ENCODE measurements at regions not wholly inside any gene's neighbourhood (a gene's known extent, or its start where the extent isn't known, plus 50 kb on each side); places are given as distances from the start of the nearest gene placed in this dataset.

DNA sequence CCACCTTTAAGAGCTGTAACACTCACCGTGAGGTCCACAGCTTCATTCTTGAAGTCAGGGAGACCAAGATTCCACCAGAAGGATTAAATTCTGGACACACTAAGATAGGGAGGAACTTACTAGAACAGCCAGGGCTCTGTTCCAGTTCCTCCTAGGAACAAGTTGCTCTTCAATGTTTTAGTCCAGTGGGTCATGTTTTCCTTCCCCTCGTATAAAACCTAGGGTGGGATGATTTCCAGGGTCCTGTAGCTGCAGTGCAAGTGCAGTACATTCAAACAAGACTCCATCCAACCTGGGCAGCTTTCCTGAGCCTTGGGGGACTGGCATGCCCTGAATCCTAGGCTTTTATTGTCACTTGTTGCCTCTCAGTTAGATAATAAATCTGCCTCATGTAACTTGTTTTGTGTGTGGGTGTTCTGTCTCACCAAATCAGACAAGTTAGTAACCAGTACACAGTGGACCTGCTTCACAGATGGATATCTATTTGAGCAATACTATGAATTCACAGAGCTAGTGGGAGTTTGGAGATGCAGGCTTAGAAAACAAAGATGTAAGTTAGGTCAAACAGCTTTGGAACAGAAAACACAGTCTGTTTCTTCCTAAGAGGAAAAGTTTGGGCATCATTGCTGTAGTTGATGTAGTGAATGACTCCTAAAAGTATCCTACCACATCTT, 405.6 kb downstream of the GABRG2 start:
- H3K4me1 Mint-ChIP-seq (ENCODE audit: low read depth in 2 of 2) = no peaks in the 10 kb centered on the region
- no peak for ATAC-seq (replicated peaks)
- no peak overlapping the region for H3K4me3 Mint-ChIP-seq
- no peak overlapping the region for H3K27ac Mint-ChIP-seq
- H3K36me3 Mint-ChIP-seq (ENCODE audit: insufficient read depth) = no peaks in the 10 kb centered on the region
- peaks cover 8 to 12% of the 10 kb centered on the region in 2 donors for H3K9me3 Mint-ChIP-seq
- no peaks in the 10 kb centered on the region for H3K27me3 Mint-ChIP-seq
- no peak for DNase-seq

DNA sequence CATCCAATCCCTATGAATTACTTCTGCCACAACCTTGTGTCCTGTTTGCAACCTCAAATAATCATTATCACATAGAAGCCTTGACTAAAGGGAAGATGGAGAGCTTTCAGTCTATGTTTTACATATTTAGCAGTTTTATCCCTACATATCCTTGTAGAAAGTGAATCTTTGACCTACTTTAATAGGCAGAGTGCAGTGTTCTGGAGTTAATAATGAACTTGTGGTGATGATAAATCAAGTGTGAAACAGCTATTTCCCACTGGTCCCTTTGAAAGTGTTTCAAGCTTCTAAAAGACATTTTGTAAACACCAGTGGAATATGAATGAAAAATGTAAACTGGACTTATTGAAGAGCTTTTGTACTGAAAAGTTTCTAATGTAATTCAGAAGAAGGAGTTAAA, 406.7 kb downstream of the GABRG2 start:
- DNase-seq (no peak), ATAC-seq (replicated peaks) (no peak)
- Mint-ChIP-seq H3K27me3 (no peaks in the 10 kb centered on the region), H3K27ac (no peak overlapping the region), H3K36me3 (ENCODE audit: insufficient read depth) (no peaks in the 10 kb centered on the region), H3K4me3 (no peak overlapping the region), H3K4me1 (ENCODE audit: low read depth in 2 of 2) (no peaks in the 10 kb centered on the region), H3K9me3 (peaks cover 4 to 12% of the 10 kb centered on the region in 2 donors)

DNA sequence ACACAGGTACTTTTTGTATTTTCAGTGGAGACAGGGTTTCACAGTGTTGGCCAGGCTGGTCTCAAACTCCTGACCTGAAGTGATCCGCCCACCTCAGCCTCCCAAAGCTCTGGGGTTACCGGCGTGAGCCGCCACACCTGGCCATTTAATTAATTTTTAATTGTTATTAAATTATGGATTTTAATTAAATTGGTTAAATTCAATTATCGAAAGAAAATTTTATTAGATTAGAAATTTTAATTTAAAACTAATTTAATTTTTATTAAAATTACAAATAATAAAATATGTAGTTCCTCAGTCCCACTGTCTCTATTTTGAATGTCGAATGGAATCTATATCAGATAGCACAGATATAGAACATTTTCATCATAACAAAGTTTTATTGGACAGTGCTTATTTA, 416.5 kb downstream of the GABRG2 start:
- no peaks in the 10 kb centered on the region for H3K36me3 Mint-ChIP-seq (ENCODE audit: insufficient read depth)
- ATAC-seq (replicated peaks) (no peak), DNase-seq (no peak)
- H3K4me3 Mint-ChIP-seq = no peak overlapping the region
- peaks cover 2 to 15% of the 10 kb centered on the region in 2 donors for H3K9me3 Mint-ChIP-seq
- no peak overlapping the region for H3K27ac Mint-ChIP-seq
- no peaks in the 10 kb centered on the region for H3K27me3 Mint-ChIP-seq
- H3K4me1 Mint-ChIP-seq (ENCODE audit: low read depth in 2 of 2) = no peaks in the 10 kb centered on the region

DNA sequence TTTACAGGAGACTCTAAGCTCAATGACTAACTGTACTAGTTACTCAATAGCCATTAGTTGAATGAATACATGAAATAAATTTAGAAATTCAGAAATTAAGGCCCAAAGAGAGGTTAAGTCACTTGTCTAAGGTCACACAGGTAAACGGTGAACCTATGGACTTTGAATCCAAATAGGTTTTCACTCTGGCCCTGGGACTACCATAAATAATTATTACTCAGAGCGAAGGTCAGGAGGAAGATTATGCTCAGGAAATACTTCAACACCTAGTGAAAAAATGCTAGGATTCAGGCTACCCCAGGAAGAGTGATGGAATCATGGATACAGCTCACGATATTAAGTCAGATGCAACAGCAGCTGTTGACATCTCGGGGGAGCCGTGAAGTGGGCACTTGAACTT, 417.4 kb downstream of the GABRG2 start:
- H3K4me1 Mint-ChIP-seq (ENCODE audit: low read depth in 2 of 2) = no peaks in the 10 kb centered on the region
- H3K36me3 Mint-ChIP-seq (ENCODE audit: insufficient read depth) = no peaks in the 10 kb centered on the region
- H3K4me3 Mint-ChIP-seq = no peak overlapping the region
- DNase-seq (no peak), ATAC-seq (replicated peaks) (no peak)
- H3K27ac Mint-ChIP-seq = no peak overlapping the region
- H3K27me3 Mint-ChIP-seq = no peaks in the 10 kb centered on the region
- H3K9me3 Mint-ChIP-seq = peaks cover 2 to 15% of the 10 kb centered on the region in 2 donors

DNA sequence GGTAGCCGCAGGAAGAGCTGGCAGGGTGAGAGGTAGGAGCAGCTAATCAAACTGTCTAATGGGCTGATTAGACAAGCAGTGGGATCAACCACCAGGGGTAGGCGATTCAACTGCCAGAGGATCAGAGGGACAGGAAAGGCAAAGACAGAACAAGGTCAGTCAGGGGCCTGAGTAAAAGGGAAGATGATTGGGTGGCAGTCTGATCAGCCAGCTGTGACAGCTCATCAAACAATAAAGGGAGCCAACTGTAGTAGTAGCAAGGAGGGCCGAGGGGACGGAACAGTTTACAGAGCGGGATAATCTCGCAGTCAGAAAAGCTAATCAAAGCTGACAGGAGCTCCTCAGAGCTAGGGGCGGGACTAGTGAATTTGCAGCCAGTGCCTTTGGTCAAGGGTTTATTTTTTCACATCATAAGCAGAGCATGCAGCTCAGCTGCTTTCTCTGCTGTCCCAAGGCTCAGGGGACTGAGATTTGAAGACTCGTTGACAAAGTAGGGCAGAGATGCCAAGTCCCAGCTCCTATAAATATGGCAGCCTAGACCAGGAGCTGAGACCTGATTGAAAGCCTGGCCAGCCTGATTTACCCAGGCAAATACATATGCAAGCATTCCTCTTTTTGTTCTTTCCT, 418.2 kb downstream of the GABRG2 start:
- no peak overlapping the region for H3K27ac Mint-ChIP-seq
- no peaks in the 10 kb centered on the region for H3K36me3 Mint-ChIP-seq (ENCODE audit: insufficient read depth)
- ATAC-seq (replicated peaks) = no peak
- no peak overlapping the region for H3K4me3 Mint-ChIP-seq
- no peak for DNase-seq
- peaks cover 2 to 15% of the 10 kb centered on the region in 2 donors for H3K9me3 Mint-ChIP-seq
- H3K27me3 Mint-ChIP-seq = no peaks in the 10 kb centered on the region
- H3K4me1 Mint-ChIP-seq (ENCODE audit: low read depth in 2 of 2) = no peaks in the 10 kb centered on the region

DNA sequence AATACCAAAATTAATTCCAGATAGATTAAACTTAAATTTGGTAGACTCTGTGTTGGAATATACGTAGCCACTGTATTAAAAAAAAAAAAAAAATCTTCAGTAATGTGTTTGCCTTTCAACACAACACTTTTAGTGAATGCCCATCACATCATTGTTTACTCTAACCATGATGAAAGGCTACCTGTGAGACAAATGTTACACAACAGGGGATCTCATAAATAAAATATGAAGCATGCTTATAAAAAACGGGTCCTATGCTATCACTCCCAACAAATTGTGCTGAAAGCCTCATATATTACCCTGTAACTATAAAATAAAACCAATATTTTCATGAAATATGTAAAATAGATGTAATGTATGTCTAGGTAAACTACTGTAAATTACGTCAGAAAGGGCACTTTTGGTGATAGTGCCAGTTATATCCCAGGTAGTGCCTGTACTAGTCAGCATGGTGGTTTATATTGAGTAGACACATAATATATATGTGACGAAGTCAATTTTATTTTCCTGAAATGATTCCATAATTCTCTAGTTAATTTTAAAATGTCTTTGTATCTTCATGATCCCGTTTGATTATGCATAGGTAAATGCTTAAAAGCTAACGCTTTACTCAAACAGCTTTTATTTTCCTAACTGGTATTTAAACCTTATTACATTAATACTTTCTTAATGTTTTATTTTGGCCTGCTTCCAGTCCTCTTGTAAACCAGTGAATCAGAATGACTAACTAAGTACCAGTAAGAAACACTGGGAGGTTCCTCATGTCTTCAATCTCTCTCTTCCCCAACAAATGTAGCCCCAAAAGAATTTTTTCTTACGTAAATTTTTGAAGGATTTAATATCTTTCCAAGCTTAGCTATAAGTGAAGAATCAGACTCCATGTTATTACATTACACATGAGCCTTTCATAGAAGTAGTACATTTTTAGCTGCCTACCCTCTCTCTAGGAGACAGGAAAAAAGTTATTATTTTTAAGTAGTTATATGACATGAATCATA, 420.3 kb downstream of the GABRG2 start:
- no peaks in the 10 kb centered on the region for H3K36me3 Mint-ChIP-seq (ENCODE audit: insufficient read depth)
- ATAC-seq (replicated peaks) = no peak
- no peak overlapping the region for H3K27ac Mint-ChIP-seq
- H3K27me3 Mint-ChIP-seq = no peaks in the 10 kb centered on the region
- H3K9me3 Mint-ChIP-seq = peaks cover 2 to 21% of the 10 kb centered on the region in 2 donors
- H3K4me3 Mint-ChIP-seq = no peak overlapping the region
- H3K4me1 Mint-ChIP-seq (ENCODE audit: low read depth in 2 of 2) = no peaks in the 10 kb centered on the region
- DNase-seq = no peak

DNA sequence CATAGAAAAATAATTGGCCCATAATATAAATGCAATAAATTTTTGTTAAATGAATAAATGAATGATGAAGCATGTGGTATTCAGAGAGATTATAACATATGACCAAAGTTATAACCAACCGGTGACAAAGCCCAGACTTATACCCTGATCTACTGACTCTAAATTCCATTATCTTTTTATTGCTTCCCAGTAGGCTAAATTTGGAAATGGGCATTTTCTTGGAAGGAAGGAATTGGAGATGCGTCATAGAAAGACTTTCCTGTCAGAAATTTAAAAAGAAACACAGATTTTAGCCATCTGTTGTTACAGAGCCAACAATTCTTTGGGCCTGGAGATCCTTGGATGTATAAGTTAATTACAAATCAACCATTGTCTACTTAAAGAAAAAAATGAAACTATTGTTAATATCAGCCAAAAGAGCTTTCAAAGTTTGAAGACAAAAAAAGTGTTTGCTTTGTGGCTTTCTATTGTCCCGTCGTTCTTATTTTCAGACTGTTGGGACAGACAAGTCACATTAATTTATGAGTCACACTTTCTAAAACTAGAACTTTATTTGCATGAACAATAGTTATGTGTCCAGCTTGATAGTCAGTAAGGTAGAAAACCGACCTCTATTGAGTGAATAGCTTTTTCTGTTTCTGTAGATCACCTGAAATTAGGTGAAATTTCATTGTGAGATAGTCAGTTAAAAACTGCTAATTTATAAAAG, 428.7 kb downstream of the GABRG2 start:
- ATAC-seq (replicated peaks) (no peak), DNase-seq (no peak)
- Mint-ChIP-seq H3K9me3 (peaks cover 1 to 8% of the 10 kb centered on the region in 2 donors), H3K36me3 (ENCODE audit: insufficient read depth) (no peaks in the 10 kb centered on the region), H3K27ac (no peak overlapping the region), H3K4me3 (no peak overlapping the region), H3K4me1 (ENCODE audit: low read depth in 2 of 2) (no peaks in the 10 kb centered on the region), H3K27me3 (no peaks in the 10 kb centered on the region)

DNA sequence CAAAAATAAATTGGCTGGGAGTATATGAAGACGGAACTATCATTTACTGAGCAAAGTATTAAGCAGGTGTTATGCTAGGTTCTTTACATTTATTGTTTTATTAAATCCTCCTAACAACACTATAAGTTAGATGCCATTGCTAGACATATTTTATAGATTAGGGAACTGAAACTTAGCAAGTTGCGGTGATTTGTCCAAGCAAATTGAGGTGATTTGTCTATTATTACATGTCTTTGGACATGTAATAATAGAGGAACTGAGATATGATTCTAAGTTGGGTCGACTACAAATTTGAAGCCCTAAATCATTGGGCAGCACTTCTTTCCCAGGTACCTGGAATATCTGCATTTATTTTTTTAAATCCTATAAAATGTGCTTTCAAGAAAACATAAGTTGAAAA, 429.9 kb downstream of the GABRG2 start:
- no peaks in the 10 kb centered on the region for H3K36me3 Mint-ChIP-seq (ENCODE audit: insufficient read depth)
- no peak for ATAC-seq (replicated peaks)
- no peak overlapping the region for H3K27ac Mint-ChIP-seq
- no peak for DNase-seq
- H3K27me3 Mint-ChIP-seq = no peaks in the 10 kb centered on the region
- H3K9me3 Mint-ChIP-seq = peaks cover 1 to 6% of the 10 kb centered on the region in 2 donors
- H3K4me1 Mint-ChIP-seq (ENCODE audit: low read depth in 2 of 2) = no peaks in the 10 kb centered on the region
- no peak overlapping the region for H3K4me3 Mint-ChIP-seq

DNA sequence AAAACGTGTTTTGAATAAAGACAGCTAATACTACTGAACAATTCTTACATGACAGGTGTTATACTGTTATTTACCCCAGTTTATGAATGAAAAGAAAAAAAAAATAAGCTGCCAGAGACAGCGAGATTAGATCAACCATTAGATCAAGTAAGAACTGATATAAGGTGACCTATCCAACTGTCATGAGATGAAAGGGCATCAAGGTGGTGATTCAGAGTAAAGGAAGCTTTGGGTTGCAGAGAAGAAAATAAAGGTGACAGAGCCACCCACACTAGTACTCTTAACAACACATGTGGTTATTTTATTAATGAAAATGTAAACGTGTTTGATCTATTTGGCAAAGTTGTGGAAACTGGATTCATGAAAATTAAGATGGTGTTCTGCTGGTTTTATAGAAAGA, 435.2 kb downstream of the GABRG2 start:
- no peak overlapping the region for H3K27ac Mint-ChIP-seq
- DNase-seq (no peak), ATAC-seq (replicated peaks) (no peak)
- H3K4me3 Mint-ChIP-seq = no peak overlapping the region
- no peaks in the 10 kb centered on the region for H3K4me1 Mint-ChIP-seq (ENCODE audit: low read depth in 2 of 2)
- H3K27me3 Mint-ChIP-seq = no peaks in the 10 kb centered on the region
- H3K36me3 Mint-ChIP-seq (ENCODE audit: insufficient read depth) = no peaks in the 10 kb centered on the region
- H3K9me3 Mint-ChIP-seq = peaks cover 0 to 5% of the 10 kb centered on the region in 2 donors

DNA sequence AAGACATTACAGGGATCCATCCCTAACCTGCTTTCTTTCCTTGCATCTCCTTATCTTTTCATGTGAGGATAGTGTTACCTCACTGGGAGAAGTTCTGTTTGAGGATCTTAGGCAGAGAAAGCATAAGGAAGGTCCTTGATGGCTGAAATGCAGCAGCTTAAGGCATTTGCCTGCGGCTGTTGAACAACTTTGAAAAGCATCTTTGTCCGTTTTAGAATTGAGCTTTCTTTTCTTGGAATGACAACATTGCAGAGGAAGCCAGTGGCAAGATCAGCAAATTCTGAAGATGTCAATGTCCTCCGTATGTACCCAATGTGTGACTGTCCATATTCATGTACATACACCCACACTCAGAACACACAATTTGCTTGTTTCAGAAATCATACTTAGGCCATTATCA, 436.2 kb downstream of the GABRG2 start:
- Mint-ChIP-seq H3K27me3 (no peaks in the 10 kb centered on the region), H3K9me3 (peaks cover 0 to 3% of the 10 kb centered on the region in 2 donors), H3K4me3 (no peak overlapping the region), H3K27ac (no peak overlapping the region), H3K4me1 (ENCODE audit: low read depth in 2 of 2) (no peaks in the 10 kb centered on the region), H3K36me3 (ENCODE audit: insufficient read depth) (no peaks in the 10 kb centered on the region)
- ATAC-seq (replicated peaks) (no peak), DNase-seq (no peak)

DNA sequence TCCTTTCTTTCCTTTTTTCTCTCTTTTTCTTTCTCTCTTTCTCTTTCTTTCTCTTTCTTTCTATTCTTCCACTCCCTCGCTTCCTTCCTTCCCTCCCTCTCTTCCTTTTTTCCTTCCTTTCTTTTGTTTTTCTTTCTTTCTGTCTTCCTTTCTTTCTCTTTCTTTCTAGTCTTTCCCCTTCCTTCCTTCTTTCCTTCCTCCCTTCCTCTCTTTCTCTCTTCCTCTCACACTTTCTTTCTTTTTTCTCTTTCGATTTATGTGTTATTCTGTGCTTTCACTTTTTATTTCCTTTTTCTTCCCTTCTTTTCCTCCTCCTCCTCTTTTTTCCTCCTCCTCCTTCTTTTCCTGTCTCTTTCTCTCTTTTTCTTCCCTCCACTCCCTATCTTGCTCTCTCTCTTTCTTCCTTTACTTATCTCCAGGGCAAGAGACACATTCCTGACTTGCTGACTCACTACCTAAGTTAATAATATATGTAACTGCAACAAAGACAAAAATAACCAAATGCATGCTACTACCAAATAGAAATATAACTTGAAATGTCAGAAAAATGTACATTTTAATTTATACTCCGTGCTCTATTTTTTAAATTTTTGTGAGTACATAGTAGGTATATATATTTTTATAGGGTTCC, 445.5 kb downstream of the GABRG2 start:
- peaks cover 8 to 16% of the 10 kb centered on the region in 2 donors for H3K9me3 Mint-ChIP-seq
- DNase-seq (no peak), ATAC-seq (replicated peaks) (no peak)
- no peaks in the 10 kb centered on the region for H3K36me3 Mint-ChIP-seq (ENCODE audit: insufficient read depth)
- H3K4me3 Mint-ChIP-seq = no peak overlapping the region
- no peaks in the 10 kb centered on the region for H3K4me1 Mint-ChIP-seq (ENCODE audit: low read depth in 2 of 2)
- no peaks in the 10 kb centered on the region for H3K27me3 Mint-ChIP-seq
- H3K27ac Mint-ChIP-seq = no peak overlapping the region

DNA sequence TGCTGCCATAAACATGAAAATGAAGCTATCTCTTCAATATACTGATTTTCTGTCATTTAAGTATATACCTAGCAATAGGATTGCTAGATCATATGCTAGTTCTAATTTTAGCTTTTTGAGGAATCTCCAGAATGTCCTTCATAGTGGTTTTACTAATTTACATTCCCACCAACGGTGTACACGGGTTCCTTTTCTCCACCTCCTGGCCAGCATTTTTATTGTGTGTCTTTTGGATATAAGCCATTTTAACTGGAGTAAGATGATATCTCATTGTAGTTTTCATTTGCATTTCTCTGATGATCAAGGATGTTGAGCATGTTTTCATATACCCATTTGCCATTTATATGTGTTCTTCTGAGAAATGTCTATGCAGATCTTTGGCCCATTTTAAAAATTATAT, 446.5 kb downstream of the GABRG2 start:
- no peaks in the 10 kb centered on the region for H3K4me1 Mint-ChIP-seq (ENCODE audit: low read depth in 2 of 2)
- H3K27me3 Mint-ChIP-seq = no peaks in the 10 kb centered on the region
- H3K27ac Mint-ChIP-seq = no peak overlapping the region
- H3K4me3 Mint-ChIP-seq = no peak overlapping the region
- ATAC-seq (replicated peaks) (no peak), DNase-seq (no peak)
- no peaks in the 10 kb centered on the region for H3K36me3 Mint-ChIP-seq (ENCODE audit: insufficient read depth)
- peaks cover 10 to 19% of the 10 kb centered on the region in 2 donors for H3K9me3 Mint-ChIP-seq

DNA sequence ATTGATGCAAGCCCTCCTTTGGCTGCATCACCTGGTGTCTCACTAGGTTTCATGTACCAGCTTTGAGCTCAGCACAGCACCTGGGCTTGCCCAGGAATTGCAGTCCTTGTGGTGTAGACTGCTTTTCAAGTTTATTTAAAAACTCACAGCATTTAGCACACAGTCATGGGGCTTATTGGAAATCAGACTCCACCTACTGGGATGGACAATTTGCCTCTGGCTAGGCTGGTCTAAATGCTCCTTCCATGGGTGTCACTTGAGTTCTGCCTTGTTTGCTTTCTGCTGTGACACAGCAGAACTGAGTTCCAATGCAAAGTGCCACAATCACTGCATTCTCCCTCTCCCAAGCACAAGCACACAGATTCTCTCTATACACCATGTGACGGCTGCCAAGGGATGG, 453.3 kb downstream of the GABRG2 start:
- H3K4me3 Mint-ChIP-seq = no peak overlapping the region
- no peaks in the 10 kb centered on the region for H3K27me3 Mint-ChIP-seq
- H3K36me3 Mint-ChIP-seq (ENCODE audit: insufficient read depth) = no peaks in the 10 kb centered on the region
- no peak for ATAC-seq (replicated peaks)
- DNase-seq = no peak
- no peak overlapping the region for H3K27ac Mint-ChIP-seq
- H3K4me1 Mint-ChIP-seq (ENCODE audit: low read depth in 2 of 2) = no peaks in the 10 kb centered on the region
- peaks cover 10 to 42% of the 10 kb centered on the region in 2 donors for H3K9me3 Mint-ChIP-seq

All from effector memory CD8-positive, alpha-beta T cell (primary cell).